Esophagus muscularis mucosa (tissue), 4 donors: ENCODE measurements at regions not wholly inside any gene's neighbourhood (a gene's known extent, or its start where the extent isn't known, plus 50 kb on each side); places are given as distances from the start of the nearest gene placed in this dataset.

Experiments used
- CTCF ChIP-seq, 3 experiments: fragments of 200-600 bp in 2 of 3; fragments of 450-650 bp in 1 of 3; sonication (generic) in 2 of 3; IDR thresholded peaks; one replicate each; pipeline ENCODE4 v1.5.1; 2017 to 2019; ENCODE audit warnings: antibody characterized with exemption in 3 of 3, mild to moderate bottlenecking in 2 of 3, moderate library complexity in 1 of 3
- EP300 ChIP-seq: sonication (generic); formaldehyde crosslinking; IDR thresholded peaks from one replicate; pipeline ENCODE4 v1.6.1; 2017; ENCODE audit warnings: antibody characterized with exemption
- POLR2A ChIP-seq: fragments of 450-650 bp; IDR thresholded peaks from one replicate; pipeline ENCODE4 v1.6.1; 2017; ENCODE audit warnings: antibody characterized with exemption, moderate library complexity, mild to moderate bottlenecking, low read depth
- POLR2AphosphoS5 ChIP-seq, 2 donors: sonication (generic); formaldehyde crosslinking; IDR thresholded peaks; one replicate each; pipeline ENCODE4 v1.6.1; 2017; ENCODE audit warnings: antibody characterized with exemption in 2 of 2

GRCh38 chr2:239789711-239790110 lies 235.4 kb downstream of the NDUFA10 start:
- no peak for TF ChIP-seq CTCF (IDR thresholded peaks at IDR 0.05)
- TF ChIP-seq POLR2AphosphoS5 (IDR thresholded peaks at IDR 0.05) = no peak
- no peak for TF ChIP-seq POLR2A
- TF ChIP-seq EP300 = no peak
